Amygdala (tissue), 56 donors: ENCODE measurements at regions not wholly inside any gene's neighbourhood (a gene's known extent, or its start where the extent isn't known, plus 50 kb on each side); places are given as distances from the start of the nearest gene placed in this dataset.

Experiments
- DNase-seq, 56 donors: peaks; one replicate each; lab custom pipeline; 2025; lab: John Stamatoyannopoulos, UW

DNA sequence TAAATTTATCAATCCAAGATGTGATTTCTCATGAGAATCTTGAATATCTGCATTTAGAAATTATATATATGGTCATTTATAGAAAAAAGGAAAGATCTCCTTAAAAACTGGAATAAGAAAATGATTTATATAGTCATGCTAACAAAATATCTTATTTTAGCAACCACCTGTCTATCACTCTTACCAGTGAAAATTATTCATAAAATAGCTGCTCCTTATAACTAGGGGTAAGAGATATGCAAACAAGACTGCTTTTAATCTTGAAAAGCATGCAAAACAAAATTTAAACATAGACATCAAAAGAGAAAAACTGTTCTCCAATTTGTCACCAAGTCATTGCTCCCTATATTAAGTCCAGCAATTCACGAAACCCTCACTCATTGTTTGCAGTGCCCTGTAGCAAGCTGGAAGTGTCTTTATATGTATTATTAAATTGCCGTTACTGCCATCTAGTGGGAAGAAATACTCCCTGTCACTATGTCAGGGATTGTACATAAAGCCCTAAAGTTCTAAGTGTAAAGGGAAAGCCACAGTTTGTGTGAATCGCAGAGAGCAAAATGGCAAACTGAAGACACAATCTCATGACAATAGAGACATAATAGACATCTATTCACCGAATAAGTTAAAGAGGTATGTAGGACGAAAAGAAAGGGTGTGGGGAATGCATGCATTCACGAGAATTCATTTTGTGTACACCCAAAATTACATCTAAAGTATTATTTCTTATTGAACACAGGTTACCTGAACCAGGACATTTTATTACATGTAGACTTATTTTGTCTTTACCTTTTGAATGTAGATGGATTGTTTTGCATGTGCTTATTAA, 600.5 kb downstream of the USP25 start:
- peak in 16 of 56 donors; percentile 1 to 83 (median 23) for DNase-seq

DNA sequence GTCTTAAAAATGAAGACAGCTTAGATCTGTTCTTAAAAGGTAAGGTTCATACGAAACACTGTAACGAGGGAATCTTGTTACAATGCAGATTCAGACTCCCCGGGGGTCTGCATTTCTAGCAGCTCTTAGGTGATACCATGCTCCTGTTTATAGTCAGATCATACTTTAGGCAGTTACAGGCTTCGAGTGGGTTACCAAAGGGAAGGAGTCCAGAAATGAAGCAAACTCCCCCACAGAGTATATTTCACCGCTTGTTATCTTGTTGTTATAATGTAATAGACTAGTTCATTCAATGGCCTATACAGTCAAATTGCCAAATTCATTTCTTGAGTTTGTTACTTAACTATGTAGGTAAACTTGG, 601.1 kb downstream of the USP25 start:
- no peak for DNase-seq

DNA sequence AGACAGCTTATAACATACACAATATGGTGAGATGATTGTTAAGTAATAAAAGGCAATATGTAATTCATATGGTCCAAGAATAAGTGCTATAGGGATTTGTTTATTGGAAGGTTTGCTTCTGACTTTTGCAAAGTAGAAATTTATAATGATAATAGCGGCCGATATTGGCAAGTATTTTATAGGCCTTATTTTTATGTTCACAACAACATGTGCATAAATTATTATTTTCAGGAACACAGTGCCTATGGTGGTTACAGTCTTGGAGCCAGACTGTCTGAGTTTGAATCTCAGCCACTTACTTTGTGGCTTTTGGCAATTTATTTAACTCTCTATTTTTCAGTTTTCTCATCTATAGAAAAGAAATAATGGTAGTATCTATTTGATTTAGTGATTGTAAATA, 607.5 kb downstream of the USP25 start:
- DNase-seq: no peak

DNA sequence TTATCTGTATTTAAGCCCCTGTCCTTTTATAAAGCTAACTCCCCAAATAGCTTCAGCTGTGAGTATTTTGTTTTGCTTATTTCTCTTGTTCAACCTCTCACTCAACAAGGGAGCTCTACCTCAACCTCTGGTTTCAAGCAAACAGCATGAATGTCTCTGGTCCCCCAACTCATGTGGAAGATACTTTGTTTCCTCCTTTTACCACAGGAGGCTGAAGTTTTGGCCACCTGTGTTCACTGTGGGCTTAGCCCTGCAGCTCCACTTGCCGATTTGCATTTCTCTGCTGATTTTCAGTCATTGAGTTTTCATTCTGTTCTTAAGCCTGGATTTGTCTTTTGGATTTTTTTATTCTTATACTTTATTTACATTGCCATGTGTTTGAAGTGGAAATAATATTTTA, 613.1 kb downstream of the USP25 start:
- DNase-seq: no peak

DNA sequence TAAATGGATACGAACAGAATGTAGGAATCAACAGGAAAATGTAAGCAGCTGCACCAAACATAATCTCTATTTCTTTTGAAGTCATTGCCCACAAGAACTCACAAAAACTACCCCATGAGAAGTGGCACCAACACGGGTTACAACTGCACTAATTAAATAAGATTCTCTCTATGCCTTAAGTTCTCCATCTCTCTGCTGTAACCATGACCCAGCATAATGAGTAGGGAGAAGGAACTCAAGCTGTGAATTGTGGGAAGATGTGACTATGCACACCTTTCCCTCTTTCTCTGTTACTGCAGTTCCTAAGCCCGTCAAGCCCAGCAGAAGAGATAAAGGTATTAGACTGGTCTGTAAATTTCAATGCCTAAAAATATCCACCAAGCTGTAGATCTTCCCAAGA, 614.0 kb downstream of the USP25 start:
- no peak for DNase-seq

DNA sequence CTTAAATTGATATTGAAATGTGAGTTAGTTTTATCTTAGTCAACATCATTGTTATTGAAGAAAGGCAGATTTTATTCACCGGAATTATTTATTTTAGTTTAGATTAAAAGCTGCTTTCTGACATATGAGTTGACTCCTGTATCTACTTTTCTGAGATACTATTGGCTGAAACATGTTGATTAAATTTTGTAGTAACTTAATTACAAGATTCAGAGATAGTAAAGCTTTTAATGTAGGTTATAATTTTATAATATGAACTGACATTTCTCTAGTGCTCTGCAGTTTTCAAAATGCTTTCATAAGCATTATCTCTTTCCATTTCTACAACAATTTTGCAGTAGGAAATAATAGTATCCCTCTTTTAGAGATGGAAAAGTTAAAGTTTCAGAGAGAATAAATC, 616.0 kb downstream of the USP25 start:
- no peak for DNase-seq

DNA sequence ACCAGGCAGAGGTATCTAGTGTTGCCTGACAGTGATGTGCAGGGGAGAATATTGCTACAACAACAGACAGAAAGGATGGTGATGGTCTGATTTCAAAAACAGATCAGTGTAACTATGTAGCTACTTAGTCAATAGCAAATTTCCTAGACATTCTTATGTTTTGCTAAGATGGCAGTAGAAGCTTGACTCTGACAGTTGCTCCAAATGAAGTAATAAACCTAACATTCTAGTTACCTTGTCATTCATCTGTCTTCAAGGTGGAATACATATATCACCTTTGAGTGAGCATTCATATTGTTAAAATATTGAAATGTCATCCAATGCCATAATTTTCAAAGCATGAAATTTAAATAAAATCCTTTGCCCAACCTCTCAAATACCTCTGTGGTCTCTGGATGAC, 617.4 kb downstream of the USP25 start:
- DNase-seq: no peak

DNA sequence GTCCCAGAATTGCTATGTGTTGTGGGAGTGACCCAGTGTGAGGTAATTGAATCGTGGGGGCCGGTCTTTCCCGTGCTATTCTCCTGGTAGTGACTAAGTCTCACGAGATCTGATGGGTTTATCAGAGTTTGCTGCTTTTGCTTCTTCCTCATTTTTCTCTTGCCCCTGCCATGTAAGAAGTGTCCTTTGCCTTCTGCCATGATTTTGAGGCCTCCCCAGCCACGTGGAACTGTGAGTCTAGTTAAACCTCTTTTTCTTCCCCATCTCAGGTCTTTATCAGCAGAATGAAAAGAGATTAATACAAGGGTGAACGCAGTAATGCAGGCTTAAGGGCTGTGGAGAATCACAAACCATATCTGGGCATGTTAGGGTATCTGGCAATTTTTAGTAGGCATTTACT, 624.0 kb downstream of the USP25 start:
- no peak for DNase-seq

DNA sequence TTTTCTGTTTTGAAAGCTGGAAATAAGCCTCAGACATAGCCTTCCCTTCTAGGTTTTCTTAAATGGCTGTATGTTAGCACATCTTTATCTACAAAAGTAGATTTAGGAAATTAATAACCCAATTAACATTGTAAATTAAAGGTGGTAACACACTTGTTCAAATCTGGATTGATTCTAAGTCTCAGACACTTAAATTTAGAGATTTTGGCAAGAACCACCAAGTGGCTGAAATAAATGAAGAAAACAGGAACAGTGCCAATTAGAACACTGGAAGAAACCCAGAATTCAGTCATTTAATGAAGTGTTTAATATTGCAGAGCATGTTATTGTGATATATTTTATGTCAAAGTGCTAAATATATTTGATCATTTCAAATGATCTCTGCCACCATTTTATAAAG, 628.2 kb downstream of the USP25 start:
- no peak for DNase-seq

DNA sequence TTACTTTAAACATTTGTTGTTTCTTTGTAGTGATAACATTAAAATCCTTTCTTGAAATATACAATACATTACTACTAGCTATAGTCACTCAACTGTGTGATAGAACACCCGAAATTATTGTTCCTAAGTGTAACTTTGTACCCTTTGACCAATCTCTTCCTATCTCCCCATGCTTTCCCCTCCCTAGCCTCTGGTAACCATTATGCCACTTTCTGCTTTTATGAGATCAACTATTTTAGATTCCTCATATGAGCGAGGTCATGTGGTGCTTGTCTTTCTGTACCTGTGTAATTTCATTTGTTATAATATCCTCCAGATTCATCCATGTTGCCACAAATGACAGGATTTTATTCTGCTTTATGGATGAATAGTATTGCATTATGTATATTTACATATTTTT, 629.0 kb downstream of the USP25 start:
- DNase-seq: no peak

DNA sequence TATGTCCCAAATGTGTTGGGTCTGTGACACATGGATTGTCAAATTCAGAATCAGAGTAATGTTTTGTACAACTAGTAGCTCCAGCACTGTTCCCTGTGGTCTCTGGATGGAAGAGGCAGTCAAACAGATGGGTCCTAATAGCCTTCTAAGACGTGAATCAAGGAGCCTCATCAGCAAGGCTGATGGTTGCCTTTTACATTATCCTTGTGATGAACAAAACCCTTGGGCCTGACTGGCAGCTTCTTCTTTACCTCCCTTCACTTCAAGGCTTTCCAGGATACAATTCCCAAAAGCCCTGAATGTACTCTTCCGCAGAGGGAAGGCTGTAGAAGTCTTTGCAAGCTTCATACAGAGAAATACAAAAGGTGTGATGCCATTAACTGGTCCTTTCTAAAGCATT, 633.3 kb downstream of the USP25 start:
- no peak for DNase-seq

DNA sequence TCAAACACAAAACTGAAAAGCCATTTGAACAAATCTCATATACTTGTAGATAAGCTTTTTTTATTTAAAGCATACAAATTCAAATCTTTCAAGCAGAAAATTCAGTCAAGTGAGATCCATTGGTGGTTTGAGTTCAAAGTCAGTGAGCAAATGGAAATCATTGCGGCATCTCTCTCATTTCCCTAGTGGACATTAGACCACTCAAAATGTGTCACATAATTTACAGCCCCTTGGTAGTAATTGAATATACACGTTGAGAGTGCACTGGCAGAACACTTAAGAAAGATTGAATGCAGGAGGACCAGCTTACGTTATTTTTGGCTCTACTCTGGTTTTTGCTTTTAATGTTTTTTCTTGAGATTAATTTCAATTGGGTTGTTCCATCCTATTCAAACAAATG, 633.7 kb downstream of the USP25 start:
- no peak for DNase-seq

DNA sequence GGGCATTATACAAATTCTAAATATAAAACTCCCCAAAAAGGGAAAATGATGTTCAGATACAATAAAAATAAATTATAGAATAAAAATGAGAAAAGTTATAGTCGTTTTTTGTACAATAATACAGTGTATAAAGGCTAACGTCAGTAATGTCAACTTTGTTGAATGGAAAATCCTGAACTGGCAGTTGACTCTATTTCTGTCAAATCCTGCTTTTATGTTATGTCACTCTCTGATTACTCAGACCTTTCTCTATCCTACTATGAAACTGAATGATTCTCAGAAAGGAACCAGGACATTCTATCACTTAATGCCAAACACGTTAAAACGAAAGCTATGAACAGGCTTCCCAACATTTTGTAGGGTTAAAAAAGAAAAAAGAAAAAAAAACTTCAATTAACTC, 636.4 kb downstream of the USP25 start:
- no peak for DNase-seq

DNA sequence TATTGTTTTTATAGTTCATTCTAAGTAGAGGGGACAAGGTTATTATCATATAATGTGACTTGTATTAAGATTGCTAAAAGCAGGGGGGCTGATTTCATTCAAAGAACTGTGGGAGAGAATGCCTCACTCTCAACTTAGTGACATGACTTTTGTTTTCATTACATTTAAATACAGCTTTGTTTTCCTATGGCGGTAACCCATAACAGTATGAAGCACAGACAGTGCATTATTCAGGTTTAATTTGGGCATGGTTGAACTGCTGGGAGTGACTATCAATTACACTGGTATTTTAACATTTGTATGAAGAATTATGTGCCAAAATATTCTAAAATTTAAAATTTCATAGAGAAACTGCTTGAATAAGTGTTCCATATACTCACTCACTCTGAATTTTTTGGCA, 637.3 kb downstream of the USP25 start:
- no peak for DNase-seq

DNA sequence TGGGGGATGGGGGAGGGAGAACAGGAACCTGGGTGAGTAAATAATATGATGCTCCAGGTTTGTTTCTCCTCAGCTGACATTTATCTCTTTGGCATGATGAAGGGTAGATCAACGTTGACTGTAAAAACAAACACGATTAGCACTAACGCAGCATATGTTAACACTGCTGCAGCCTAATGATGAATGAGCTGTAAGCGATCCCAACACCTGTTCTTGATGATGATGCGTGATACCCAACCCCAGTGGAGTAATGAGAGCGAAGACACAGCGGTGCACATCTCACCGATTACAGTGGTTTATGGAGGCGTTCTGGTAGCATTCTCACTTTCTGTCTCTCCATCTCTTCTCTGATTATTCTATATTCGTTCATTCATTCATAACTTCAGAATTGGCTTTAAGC, 640.4 kb downstream of the USP25 start:
- DNase-seq: no peak

DNA sequence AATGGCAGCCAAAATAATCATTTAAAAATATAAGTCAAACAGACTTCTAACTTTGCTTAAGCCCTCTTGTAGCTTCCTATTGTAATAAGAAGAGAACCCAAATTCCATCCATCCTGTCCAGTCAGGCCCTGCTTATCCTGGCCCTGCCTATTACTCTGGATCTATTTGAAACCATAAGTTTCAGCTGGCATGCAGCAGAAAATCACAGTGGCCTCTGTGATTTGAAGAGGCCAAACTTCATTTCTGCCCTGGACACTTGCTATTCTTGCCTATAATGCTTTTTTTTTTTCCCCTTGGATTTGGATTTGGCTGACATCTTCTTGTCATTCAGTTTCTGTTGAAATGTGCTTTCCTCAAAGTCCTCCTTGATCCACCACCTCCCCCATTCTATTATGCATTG, 642.8 kb downstream of the USP25 start:
- no peak for DNase-seq

DNA sequence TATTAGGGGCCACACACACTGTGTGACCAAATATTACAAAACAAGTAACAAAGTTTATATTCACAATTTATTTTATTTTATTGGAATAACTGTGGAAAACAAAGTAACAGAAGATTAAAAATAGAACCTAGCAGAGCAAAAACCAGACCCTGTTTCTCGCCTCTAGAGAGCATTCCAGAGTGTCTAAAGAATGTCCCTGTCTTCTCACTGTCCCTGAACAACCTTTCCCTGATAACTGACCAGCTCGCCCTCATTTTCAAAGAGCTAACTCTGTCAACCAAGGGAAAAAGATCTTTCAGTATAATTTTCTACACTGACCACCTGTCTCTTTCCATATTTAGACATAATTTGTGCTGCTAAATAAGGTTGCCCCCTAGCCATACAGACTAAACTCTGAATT, 646.9 kb downstream of the USP25 start:
- no peak for DNase-seq

DNA sequence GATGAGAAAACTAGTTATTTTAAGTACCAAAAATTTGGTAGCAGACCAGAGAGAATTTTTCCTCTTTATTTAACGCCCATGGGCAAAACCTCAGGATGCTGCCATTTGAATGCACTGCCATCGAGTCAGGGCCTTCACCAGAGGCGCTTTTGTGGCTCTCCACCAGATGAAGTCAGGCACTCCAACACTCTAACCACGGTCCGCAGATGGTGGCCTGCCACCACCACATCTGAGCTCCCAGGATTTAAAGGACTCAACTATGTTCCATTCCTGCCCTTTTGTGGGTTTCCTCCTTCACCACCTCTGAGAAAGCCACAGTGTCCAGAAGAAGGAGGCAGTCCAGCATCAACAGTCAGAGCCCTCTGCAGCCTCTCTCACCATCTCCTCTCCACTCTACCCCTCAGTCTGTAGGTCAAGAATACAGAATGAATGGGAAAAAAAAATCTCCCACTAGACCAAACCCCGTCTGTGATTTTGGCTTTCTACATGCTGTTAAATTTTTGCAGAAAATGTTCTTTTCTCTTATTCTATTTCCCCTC, 647.4 kb downstream of the USP25 start:
- DNase-seq: no peak

DNA sequence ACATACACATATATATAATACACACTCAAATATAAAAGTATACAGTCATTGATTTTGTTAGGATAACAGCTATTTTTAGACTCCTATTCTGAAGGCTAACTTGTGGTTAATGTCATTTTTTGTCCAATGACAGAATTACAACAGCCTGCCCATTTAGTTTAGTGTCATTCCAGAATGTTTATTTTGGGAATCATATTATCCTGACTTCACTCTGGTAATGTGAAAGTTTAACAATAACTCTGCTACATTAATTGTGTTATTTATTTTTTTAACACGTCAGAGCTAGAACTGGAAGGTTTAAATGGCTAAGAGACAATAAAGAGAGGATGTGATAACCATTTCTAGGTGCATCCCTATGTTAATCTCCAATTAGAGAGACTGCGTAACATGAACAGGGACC, 648.1 kb downstream of the USP25 start:
- DNase-seq: no peak

DNA sequence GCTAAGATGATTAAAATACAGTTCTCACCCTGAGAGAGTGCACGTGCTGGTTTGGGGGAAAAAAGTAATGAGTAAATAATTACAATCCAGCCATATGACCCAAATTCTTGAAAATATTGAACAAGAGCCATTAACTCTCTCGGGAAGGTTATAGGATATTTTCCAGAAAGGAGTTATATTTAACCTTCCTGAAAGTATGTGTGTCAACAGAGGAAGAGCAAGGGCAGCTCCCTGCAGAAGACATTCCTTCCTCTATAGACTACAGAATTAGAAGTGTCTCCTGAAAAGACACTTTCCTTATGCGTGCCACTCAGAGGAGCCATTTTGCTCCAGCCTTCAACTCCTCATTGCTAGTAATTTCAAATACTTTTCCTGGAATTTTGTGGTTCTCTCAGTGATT, 648.7 kb downstream of the USP25 start:
- no peak for DNase-seq

DNA sequence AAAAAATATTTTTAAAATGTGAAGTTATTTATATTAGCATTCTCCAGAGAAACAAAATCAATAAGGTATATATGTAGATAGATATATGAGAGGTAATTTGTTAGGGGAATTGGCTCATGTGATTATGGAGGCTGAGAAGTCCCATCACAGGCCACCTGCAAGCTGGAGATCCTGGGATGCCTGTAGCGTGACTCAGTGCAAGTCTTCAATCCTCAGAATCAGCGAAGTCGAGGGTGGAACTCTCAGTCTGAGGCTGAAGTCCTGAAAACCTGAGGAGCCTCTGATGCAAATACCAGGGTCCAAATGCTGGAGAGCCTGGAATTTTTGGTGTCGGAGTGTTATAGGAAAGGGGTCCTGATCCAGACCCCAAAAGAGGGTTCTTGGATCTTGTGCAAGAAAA, 658.5 kb downstream of the USP25 start:
- DNase-seq: no peak

DNA sequence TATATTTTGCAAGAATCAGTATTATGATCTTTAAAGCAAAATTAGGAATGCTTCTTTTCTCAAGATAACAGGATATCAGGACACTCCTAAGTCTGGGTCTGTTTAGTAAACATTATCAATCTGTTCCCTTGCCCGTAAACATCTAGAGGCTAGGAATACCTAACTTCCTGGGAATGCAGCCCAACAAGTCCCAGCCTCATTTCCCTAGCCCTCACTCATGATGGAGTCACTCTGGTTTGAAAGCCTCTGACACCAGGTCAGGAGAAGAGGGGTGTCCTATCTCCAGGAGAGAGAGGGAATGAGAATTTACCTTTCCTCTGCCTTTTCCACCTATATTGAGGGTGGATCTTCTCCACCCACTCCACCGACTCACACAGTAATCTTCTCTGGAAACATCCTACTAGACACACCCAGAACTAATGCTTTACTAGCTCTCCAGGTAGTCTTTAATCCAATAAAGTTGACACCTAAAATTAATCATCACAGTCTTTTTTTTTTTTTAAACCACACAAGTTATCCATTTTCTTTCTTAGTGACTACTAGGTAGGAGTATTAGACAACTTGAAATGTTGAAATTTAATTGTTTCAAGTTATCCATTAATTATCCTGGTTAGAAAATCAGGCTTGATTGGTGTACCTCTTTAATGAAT, 659.3 kb downstream of the USP25 start:
- DNase-seq: no peak
